Peyer's patch (tissue), 4 donors: ENCODE measurements at regions not wholly inside any gene's neighbourhood (a gene's known extent, or its start where the extent isn't known, plus 50 kb on each side); places are given as distances from the start of the nearest gene placed in this dataset.

Experiments used
- POLR2A ChIP-seq, 2 donors: fragments of 450-650 bp; IDR thresholded peaks; one replicate each; pipeline ENCODE4 v1.5.1; 2017; ENCODE audit warnings: antibody characterized with exemption in 2 of 2, mild to moderate bottlenecking in 2 of 2, moderate library complexity in 2 of 2
- TF ChIP-seq, protein P1 (sequence below), 6 experiments: fragments of 450-650 bp in 4 of 6; fragments of 200-600 bp in 2 of 6; sonication (generic) in 1 of 6; IDR thresholded peaks; one replicate each; pipeline ENCODE4 v1.5.1; 2017 to 2019; ENCODE audit warnings: antibody characterized with exemption in 6 of 6, mild to moderate bottlenecking in 3 of 6, moderate library complexity in 1 of 6

DNA sequence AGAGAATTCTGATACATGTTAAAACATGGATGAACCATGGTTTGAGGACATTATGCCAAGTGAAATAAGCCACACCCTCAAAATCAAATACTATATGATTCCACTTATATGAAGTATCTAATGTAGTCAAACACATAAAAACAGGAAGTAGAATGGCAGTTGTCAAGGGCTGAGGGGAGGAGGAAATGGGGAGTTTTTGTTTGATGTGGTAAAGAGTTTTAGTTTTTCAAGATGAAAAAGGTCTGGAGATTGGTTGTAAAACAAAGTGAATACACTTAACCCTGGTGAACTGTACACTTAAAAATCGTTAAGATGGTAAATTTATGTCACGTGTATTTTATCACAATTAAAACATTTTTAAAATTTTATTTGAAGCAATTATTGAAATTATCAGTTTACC is 127.4 kb upstream of the GRIK2 start:
- no peak for TF ChIP-seq POLR2A (IDR thresholded peaks at IDR 0.05)
- TF ChIP-seq, protein P1, sequence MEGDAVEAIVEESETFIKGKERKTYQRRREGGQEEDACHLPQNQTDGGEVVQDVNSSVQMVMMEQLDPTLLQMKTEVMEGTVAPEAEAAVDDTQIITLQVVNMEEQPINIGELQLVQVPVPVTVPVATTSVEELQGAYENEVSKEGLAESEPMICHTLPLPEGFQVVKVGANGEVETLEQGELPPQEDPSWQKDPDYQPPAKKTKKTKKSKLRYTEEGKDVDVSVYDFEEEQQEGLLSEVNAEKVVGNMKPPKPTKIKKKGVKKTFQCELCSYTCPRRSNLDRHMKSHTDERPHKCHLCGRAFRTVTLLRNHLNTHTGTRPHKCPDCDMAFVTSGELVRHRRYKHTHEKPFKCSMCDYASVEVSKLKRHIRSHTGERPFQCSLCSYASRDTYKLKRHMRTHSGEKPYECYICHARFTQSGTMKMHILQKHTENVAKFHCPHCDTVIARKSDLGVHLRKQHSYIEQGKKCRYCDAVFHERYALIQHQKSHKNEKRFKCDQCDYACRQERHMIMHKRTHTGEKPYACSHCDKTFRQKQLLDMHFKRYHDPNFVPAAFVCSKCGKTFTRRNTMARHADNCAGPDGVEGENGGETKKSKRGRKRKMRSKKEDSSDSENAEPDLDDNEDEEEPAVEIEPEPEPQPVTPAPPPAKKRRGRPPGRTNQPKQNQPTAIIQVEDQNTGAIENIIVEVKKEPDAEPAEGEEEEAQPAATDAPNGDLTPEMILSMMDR (IDR thresholded peaks at IDR 0.05) = no peak
